ENCODE measurements at regions not wholly inside any gene's neighbourhood (a gene's known extent, or its start where the extent isn't known, plus 50 kb on each side); places are given as distances from the start of the nearest gene placed in this dataset.

DNA sequence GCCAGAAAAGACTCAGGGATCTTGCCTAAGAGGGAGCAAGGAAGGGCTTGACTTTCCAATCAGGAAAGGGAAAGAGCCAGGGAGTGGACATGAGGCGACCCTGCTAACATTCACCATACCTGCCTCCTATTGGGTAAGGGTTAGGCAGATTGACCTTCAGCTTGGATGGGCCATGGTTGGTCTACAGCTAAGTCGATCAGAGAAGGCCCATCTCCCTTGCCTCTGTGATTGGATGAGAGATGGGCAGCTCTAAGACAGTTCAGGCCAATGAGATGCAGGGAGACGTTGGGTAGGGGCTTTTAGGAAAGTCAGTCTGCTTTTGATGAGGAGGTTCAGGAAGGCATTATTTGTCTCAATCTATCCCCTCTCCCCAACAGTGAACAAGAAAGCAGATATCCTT is 135.0 kb upstream of the STC2 start:
- TF ChIP-seq, protein P1, sequence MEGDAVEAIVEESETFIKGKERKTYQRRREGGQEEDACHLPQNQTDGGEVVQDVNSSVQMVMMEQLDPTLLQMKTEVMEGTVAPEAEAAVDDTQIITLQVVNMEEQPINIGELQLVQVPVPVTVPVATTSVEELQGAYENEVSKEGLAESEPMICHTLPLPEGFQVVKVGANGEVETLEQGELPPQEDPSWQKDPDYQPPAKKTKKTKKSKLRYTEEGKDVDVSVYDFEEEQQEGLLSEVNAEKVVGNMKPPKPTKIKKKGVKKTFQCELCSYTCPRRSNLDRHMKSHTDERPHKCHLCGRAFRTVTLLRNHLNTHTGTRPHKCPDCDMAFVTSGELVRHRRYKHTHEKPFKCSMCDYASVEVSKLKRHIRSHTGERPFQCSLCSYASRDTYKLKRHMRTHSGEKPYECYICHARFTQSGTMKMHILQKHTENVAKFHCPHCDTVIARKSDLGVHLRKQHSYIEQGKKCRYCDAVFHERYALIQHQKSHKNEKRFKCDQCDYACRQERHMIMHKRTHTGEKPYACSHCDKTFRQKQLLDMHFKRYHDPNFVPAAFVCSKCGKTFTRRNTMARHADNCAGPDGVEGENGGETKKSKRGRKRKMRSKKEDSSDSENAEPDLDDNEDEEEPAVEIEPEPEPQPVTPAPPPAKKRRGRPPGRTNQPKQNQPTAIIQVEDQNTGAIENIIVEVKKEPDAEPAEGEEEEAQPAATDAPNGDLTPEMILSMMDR (IDR thresholded peaks at IDR 0.05; ENCODE audit: extremely low read depth in 1 of 2, insufficient read depth in 1 of 2, low read depth in 1 of 2, low read length in 2 of 2), result no peak
- TF ChIP-seq, protein P2, sequence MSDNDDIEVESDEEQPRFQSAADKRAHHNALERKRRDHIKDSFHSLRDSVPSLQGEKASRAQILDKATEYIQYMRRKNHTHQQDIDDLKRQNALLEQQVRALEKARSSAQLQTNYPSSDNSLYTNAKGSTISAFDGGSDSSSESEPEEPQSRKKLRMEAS (IDR thresholded peaks at IDR 0.05; ENCODE audit: insufficient read depth, insufficient read length), result no peak
